Endothelial cell (in vitro differentiated cells): ENCODE measurements at regions not wholly inside any gene's neighbourhood (a gene's known extent, or its start where the extent isn't known, plus 50 kb on each side); places are given as distances from the start of the nearest gene placed in this dataset.
"Not testable (repeated sequence)": the region's sequence is repeated elsewhere in the genome, so short reads cannot be mapped to it uniquely, and the experiment has no call there.

ENCODE experiments used
- DNase-seq: peaks from one replicate; pipeline ENCODE4 v3.0.0; 2021; ENCODE audit warnings: low spot score
- H3K27ac Mint-ChIP-seq: one replicate; pipeline ENCODE4 v1.8.0; 2021; ENCODE audit warnings: mixed read lengths, inconsistent platforms; ENCODE audit not compliant: unreplicated experiment
- H3K27me3 Mint-ChIP-seq: one replicate; pipeline ENCODE4 v1.8.0; 2021; ENCODE audit warnings: mild to moderate bottlenecking, moderate library complexity, mixed read lengths, inconsistent platforms; ENCODE audit not compliant: unreplicated experiment
- H3K36me3 Mint-ChIP-seq: one replicate; pipeline ENCODE4 v1.8.0; 2021; ENCODE audit warnings: mild to moderate bottlenecking, low read depth, mixed read lengths, inconsistent platforms; ENCODE audit not compliant: unreplicated experiment
- H3K4me1 Mint-ChIP-seq: one replicate; pipeline ENCODE4 v1.8.0; 2021; ENCODE audit warnings: mild to moderate bottlenecking, mixed read lengths, inconsistent platforms; ENCODE audit not compliant: unreplicated experiment
- H3K4me3 Mint-ChIP-seq: one replicate; pipeline ENCODE4 v1.8.0; 2021; ENCODE audit warnings: mild to moderate bottlenecking, mixed read lengths, inconsistent platforms; ENCODE audit not compliant: unreplicated experiment
- H3K9me3 Mint-ChIP-seq: one replicate; pipeline ENCODE4 v1.8.0; 2021; ENCODE audit warnings: mixed read lengths, inconsistent platforms; ENCODE audit not compliant: unreplicated experiment
- TF ChIP-seq, protein P1 (sequence below): fragments of 200-600 bp; sonication (generic); IDR thresholded peaks from one replicate; pipeline ENCODE4 v1.5.0; 2021; ENCODE audit warnings: antibody characterized with exemption; ENCODE audit not compliant: unreplicated experiment

DNA sequence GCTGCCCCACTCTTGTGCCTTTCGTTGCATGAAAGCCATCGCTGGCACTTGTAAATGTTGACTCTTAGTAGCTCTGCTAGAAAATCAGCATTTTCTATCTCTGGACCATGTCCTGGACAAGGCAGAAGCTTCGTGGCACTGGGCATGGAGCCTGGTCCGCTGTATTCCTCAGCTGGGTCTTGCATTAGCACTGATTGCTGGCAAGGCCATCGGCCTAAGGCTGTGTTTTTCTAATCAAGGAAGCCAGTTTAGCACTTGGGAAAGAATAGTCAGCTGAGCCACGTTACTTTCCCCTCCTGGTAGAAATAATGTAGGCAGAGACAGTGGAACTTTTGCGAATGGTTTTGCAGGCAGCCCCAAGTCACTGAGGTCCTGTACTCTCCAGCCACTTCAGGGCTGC lies 180.2 kb upstream of the EOLA2 start:
- H3K27ac Mint-ChIP-seq, result no peak overlapping the region
- H3K4me3 Mint-ChIP-seq, result no peak overlapping the region
- no peaks in the 10 kb centered on the region for H3K4me1 Mint-ChIP-seq
- H3K27me3 Mint-ChIP-seq, result peaks cover 2% of the 10 kb centered on the region
- no peak for DNase-seq
- TF ChIP-seq, protein P1, sequence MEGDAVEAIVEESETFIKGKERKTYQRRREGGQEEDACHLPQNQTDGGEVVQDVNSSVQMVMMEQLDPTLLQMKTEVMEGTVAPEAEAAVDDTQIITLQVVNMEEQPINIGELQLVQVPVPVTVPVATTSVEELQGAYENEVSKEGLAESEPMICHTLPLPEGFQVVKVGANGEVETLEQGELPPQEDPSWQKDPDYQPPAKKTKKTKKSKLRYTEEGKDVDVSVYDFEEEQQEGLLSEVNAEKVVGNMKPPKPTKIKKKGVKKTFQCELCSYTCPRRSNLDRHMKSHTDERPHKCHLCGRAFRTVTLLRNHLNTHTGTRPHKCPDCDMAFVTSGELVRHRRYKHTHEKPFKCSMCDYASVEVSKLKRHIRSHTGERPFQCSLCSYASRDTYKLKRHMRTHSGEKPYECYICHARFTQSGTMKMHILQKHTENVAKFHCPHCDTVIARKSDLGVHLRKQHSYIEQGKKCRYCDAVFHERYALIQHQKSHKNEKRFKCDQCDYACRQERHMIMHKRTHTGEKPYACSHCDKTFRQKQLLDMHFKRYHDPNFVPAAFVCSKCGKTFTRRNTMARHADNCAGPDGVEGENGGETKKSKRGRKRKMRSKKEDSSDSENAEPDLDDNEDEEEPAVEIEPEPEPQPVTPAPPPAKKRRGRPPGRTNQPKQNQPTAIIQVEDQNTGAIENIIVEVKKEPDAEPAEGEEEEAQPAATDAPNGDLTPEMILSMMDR, result no peak
- no peaks in the 10 kb centered on the region for H3K36me3 Mint-ChIP-seq
- no peaks in the 10 kb centered on the region for H3K9me3 Mint-ChIP-seq

DNA sequence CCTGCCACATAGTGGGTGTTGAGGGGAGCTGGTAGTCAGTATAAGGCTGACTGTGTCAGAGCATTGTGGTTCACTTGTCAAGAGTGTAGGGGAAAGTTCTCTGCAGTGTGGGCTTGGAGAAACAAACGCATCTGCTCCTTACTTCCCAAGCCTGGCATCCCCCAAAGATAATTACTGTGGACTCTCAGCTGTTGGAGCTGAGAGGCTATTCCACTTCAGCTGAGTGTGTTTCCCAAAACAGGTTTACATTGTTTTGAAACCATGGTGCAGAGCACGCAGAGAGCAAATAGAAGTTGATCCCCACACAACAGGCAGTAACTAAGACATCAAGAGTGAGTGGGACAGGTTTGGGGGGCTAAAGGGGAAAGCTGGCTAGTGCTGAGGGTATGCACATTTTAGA lies 181.0 kb upstream of the EOLA2 start:
- no peaks in the 10 kb centered on the region for H3K9me3 Mint-ChIP-seq
- no peaks in the 10 kb centered on the region for H3K4me1 Mint-ChIP-seq
- H3K27ac Mint-ChIP-seq, result no peak overlapping the region
- H3K27me3 Mint-ChIP-seq, result peaks cover 2% of the 10 kb centered on the region
- TF ChIP-seq, protein P1, result no peak
- H3K4me3 Mint-ChIP-seq, result no peak overlapping the region
- no peak for DNase-seq
- H3K36me3 Mint-ChIP-seq, result no peaks in the 10 kb centered on the region

DNA sequence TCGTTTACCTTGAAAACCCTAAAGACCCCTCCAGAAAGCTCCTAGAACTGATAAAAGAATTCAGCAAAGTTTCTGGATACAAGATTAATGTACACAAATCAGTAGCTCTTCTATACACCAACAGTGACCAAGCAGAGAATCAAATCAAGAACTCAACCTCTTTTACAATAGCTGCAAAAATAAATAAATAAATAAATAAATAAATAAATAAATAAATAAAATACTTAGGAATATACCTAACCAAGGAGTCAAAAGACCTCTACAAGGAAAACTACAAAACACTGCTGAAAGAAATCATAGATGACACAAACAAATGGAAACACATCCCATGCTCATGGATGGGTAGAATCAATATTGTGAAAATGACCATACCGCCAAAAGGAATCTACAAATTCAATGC lies 186.8 kb upstream of the EOLA2 start:
- H3K4me1 Mint-ChIP-seq, H3K27ac Mint-ChIP-seq, H3K4me3 Mint-ChIP-seq: not testable (repeated sequence)

DNA sequence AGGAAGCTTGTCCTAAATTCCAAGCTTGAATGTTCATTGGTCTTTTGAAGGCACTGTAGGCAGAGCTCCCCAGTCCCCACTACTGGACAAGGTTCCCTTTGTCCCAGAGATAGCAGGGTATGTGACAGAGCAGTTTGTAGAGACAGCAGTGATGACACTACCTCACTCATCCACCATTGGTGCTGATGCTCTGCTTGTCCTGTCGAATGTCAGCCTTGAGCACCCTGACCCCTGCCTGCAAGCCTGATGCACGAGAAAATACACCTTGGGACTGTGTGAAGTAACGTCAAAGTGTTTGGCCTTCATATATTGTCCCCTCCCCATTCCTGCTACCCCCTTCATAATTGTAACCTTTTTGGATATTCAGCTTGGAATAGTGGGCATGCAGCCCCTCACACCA lies 188.9 kb upstream of the EOLA2 start:
- no peak overlapping the region for H3K4me3 Mint-ChIP-seq
- no peaks in the 10 kb centered on the region for H3K36me3 Mint-ChIP-seq
- H3K27me3 Mint-ChIP-seq, result no peaks in the 10 kb centered on the region
- H3K27ac Mint-ChIP-seq, result no peak overlapping the region
- H3K9me3 Mint-ChIP-seq, result no peaks in the 10 kb centered on the region
- TF ChIP-seq, protein P1, result no peak
- no peaks in the 10 kb centered on the region for H3K4me1 Mint-ChIP-seq
- no peak for DNase-seq

More for the DNA sequence above, 186.8 kb upstream of the EOLA2 start:
- not testable (repeated sequence) for H3K9me3 Mint-ChIP-seq, H3K27me3 Mint-ChIP-seq, H3K36me3 Mint-ChIP-seq, DNase-seq

DNA sequence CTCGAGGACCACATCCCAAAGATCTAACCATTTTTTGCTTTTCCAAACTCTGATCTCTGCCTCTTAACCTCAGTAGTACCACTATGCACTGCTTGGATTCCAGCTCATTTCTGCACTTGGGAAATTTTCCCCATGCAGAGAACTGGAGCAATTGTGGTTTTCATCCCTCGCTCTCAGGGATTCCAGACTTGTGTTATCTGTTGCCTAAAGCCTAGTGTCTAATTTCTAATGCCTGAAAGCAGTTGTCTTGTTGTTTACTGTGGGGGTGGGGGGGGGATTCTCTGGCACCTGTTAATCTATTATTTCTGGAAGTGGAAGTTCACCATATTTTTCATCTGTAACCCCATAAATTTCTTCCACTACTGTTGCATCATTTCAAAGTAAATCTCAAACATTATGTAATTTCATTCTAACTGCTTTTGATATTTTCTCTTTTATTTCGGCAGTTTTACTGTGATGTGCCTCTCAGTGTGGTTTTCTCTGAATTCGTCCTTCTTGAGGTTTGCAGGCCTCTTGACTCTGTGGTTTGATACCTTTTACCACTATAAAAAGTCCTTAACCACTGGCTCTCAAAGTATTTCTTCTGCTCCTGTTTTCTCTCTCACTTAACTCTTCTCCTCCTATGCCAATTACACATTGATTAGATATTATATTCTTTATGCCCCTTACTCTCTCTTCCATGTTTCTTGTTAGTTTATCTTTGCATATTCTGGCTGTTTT lies 205.6 kb upstream of the EOLA2 start:
- Mint-ChIP-seq H3K4me3 (no peak overlapping the region), H3K4me1 (no peaks in the 10 kb centered on the region), H3K27ac (no peak overlapping the region), H3K27me3 (no peaks in the 10 kb centered on the region), H3K36me3 (no peaks in the 10 kb centered on the region), H3K9me3 (no peaks in the 10 kb centered on the region)
- no peak for DNase-seq
- TF ChIP-seq, protein P1, result no peak
